NCI-H1694 treated with DMSO at 0.1 percent for 48 hours (cell line): ENCODE measurements at regions not wholly inside any gene's neighbourhood (a gene's known extent, or its start where the extent isn't known, plus 50 kb on each side); places are given as distances from the start of the nearest gene placed in this dataset.

Experiments
- DNase-seq: peaks from one replicate; lab custom pipeline; 2025; lab: John Stamatoyannopoulos, UW

DNA sequence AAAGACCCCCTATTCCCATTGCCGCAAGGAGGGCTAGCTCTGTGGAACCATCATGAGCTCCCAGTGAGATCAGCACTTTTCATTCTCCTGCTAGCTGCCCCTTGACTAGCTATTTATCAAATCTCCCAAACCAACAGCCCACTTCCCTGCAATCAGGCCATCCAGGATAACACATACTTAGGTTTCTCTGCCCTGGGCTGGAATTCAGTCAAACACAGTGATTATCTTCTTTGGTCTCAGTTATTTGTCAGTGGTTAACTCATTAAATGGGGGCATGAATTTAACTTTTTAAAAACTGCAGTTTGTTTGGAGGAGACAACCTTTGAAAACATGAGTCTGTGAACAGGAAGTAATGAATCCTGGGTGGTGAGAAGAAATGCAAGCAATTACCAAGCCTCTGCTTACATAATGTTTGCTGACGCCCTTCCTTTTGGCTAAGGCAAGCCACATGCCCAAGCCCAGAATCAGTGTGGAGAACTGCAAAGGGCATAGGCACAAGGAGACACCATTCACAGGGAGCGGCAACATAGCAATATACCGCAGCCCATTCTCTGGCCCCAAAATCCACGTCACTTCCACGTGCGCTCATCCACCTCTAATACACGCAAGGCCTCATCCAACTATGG lies 275.0 kb downstream of the DRD1 start:
- no peak for DNase-seq

DNA sequence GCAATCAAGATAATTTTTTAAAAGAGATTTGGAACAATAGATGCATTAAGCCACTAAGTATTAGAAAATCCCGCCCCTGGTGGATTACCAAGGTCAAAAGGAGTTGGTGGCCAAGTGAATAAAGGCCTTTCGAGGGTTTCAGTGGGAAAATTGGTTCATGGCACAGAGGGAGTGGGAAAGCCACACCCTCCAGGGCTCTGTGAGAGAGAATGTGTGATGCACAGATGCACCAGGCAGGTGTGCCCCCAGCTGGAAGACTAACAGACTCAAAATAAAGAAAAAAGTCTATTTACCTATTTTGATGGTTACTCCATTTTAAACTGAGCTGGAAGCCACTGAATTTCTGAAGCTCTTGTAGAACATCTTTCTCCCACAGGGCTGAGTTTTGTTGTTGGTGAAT lies 278.0 kb downstream of the DRD1 start:
- DNase-seq: no peak

DNA sequence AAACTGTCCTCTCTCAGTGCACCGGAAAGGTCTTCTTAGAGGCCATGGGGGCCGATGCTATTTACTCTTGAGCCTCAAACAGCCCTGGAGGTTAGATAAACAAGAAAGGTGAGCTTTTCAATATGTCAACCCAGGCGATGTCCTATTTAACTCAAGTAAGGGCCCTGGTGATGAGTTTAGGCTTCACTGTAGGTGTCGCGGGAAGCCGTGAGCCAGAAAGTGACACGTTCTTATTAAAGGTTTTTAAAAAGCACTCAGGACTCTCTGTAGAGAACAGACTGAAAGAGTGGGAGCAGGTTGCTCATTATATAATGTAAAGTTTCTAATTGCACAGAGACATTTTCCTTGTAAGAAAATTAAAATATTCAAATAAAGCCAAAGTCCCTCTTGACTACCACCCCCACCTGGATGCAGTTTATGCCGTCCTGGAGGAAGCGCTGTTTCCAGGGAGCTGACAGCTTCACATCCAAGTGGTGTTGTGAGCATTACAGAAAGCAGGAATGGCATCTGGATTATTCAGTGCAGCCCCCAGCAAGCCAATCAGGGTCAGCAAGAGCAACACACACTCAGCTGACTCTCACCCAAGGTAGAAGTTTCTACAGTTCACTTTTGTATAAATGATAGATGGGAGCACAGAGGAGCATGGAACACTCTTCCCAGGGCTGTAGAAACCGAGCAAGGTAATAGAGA lies 280.3 kb downstream of the DRD1 start:
- DNase-seq: no peak

DNA sequence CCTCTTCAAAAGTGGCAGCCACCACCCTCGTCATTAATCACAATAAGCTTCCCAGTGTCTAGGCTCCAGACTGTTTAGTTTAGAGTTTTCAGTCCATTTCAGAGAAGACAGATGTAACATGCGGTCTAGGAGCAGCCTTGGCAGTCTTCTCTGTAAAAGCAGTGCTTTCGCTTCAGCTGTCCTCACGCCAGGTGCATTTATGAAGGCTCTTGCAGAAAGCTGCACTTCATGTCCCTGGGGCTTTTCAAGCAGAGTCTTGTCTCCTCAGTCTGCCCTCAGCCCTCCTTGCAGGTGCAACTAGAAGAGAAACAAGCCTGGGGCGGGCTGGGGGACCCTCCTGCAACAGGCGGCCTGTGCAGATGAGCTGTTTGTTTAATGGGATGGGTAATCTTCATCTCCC lies 281.9 kb downstream of the DRD1 start:
- DNase-seq: peak; percentile 65

DNA sequence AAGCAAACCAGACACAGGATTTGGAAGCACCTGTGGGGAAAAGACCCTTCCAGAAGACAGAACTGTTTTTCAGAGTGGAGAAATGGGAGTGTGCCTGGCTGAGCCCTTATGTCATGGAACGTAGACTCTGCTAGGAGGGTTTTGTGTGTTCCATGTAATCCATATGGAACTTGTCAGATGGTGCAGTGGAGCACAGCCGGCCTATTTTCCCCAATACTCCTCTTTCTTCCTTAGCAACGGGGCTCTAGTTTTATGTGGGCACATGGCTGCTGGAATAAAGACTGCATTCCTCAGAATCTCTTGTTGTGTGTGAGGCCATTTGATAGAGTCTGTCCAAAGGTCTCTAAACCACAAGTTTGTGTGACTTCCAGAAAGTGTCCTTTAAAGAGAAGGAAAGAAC lies 284.0 kb downstream of the DRD1 start:
- peak; percentile 24 for DNase-seq

DNA sequence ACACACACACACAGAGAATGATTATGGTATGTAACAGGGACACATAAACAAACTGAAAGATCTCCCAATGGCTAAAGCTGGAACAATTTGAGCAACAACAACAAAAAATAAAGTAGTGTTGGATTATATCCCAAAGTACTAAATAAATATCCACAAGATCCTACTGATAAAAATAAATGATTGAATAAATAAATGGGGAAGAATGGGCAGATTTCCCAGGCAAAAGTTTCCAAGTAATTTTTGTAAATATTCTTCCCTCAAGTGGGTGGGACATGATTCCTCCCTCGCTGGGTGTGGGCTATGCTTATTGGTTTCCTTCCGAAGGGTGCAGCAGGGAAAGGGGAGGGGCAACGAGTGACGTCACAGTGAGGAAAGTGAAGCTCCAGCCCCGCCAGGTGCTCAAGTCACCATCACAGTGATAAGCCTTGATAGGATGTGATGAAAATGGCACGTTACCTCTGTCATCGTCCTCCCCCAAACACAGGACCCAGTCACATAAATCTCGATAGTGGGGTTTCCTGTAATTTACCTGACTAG lies 295.3 kb downstream of the DRD1 start:
- DNase-seq: no peak

DNA sequence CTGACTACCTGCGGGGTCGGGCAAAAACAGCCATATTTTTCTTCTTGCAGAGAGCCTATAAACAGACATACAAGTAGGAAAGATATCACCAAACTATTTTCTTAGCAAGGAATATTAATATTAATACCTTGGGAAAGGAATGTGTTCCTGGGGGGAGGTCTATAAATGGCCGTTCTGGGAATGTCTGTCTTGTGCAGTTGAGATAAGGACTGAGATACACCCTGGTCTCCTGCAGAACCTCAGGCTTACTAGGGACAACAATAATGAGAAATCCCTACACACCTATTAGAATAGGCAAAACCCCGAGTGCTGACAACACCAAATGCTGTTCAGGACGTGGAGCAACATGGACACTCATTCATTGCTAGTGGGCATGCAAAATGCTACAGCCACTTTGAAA lies 297.2 kb downstream of the DRD1 start:
- DNase-seq: no peak

DNA sequence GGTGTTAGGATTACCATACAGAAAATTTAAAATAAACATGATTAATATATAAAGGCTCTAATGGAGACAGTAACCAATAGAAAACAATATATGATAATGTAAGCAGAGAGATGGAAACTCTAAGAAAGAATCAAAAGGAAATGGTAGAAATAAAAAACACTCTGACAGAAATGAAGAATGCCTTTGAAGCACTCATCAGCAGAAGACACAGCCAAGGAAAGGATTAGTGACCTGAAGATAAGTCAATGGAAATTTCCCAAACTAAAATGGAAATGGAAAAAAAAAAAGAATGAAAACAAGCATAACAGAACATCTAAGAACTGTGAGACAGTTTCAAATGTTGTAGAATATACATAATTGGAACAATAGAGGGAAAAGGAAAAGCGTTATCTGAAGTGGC lies 302.6 kb downstream of the DRD1 start:
- no peak for DNase-seq

DNA sequence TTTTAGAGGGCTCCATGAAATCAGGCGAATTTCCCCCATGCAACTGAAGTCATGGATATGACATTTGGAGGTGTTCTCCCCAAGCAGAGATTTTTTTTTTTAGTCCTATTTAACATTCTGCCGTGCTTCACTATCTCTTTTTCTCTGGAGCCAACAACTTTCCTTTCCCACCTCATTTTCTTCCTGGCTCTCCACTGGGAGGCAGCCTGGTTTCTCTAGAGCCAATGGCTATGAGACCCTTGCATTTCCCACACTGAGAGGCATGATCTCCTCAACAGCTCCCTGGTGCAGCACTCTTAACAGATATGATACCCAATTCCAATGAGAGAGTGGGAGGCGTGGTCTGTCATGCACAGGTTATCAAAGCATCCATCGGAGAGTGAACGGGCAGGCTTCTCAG lies 310.8 kb downstream of the DRD1 start:
- peak; percentile 7 for DNase-seq

DNA sequence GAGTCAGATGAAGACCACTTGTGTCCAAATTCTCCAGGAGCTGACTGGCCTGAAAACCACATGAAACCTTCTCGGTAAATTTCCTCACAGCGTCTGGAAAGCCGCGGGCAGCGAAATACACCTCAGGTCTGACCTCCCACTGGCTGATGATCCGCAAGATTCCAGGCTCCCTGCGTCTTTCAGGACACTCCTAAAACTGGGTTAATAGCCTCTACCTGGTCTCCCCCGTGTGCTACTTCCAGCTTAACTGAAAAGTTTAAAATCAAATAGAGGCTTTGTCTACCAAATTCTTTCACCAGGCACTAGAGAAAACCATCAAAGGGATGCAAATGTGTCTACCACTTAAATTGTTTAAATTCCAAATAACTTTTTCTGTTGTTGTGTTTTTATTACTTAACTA lies 312.6 kb downstream of the DRD1 start:
- DNase-seq: no peak

DNA sequence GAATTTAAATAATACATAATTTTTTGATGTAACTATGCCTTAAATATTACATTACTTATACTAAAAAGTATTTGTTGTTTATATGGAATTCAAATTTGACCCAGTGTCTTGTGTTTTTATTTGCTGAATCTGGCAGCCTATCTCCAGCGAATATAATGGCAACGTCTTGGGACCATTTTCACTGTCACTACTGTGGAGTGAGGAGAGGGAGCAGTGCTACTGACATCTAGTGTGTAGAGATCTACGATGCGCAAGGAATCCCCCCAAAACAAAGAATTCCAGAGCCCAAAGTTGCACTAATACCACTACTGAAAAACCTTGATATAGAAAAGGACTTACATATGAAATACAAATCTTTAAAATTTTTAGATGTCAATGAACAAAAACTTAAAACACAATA lies 314.4 kb downstream of the DRD1 start:
- no peak for DNase-seq

DNA sequence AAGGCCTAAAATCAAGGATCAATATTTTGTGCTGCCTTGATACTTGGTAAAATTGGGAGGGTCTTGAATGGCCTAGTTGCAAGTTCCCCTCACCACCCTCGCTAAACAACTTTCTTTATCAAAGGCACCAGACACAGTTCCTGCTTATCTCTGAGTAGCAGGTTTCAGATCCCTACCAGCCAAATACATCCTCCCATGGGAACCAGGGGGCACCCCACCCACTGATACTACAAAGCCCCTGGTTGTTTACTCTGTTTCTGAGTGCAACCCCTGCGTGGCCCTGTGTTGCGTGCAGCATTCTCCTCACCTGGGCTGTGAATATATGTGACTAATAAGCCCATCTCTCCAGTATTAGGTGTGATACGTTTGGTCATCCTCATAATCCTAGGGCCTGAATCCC lies 314.9 kb downstream of the DRD1 start:
- DNase-seq: no peak

DNA sequence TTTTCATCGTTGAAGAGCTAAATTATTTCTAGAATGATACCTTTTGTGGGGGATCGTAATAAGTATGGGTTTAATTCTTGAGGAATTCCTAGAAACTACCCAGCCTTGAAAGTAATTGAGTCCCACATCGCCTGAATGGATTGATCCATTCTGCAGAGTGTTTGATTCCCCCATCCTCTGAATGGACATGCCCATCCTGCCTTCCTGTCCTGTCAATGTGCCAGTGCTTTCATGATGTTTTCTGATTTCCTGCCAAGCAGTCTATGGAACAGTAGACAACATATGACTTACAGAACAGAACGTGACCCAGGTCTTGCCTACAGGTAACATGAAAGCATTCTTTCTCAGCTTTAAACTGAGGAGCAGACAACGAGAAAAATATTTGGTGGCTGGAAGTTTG lies 319.2 kb downstream of the DRD1 start:
- no peak for DNase-seq

DNA sequence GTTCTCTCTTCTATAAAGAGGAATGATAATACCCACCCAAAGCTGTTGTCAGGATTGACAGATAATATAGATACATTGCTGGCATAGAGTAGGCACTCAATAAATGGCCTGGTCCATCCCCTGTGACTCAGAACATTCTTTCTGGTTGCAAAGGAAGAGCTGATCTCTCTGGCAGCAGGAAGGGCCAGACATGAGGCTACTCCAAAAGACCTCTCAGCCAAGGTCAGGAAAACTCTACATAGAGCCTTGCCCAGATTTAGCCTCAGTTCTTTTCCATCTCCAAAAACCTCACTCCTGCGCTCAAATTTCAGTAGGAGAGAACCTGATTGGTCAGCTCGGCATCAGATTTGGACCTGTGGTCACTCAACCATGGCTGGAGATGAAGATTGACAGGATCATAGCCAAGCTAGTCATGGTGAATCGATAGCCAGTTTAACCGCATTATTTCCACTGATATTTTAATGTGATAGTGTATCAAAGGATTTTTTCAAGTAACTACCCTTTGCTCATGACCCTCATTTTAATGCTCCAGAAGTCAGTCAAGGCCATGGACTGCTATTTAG lies 319.6 kb downstream of the DRD1 start:
- DNase-seq: no peak

DNA sequence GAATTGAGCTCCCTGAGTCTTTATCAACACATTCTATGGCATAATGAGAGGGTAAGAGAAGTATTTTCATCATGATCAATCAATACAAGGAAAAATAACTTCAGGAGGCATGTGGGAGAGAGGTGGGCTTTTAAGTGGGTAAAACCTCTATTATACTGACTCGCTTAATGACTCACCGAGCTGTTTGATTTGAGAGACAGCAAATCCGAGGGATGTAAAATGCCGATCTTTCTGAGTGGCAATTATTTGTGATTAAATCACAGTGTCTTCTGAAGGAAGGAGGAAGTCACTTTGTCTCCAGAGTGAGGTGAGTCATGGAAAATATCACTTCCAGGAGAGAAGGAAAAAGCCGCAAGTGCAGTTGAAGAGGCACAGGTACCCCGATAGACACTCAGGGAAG lies 320.4 kb downstream of the DRD1 start:
- no peak for DNase-seq

DNA sequence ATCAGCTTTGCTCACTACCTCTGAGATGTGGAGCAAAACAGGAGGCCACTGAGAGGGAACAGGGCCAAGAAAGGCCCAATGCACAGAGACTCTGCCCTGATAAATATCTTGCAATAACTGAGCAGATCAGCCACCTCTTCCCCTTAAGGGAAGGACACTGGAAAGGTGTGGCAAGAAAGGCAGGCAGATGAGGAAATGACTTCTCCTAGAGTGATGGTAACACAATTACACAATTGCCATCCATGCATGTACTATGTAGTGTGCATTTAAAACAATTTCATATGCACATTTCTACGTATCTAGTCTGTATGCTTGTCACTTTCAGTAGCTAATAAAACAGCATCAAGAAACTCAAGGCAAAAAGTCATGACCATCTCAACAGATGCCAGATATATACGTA lies 322.5 kb downstream of the DRD1 start:
- no peak for DNase-seq

DNA sequence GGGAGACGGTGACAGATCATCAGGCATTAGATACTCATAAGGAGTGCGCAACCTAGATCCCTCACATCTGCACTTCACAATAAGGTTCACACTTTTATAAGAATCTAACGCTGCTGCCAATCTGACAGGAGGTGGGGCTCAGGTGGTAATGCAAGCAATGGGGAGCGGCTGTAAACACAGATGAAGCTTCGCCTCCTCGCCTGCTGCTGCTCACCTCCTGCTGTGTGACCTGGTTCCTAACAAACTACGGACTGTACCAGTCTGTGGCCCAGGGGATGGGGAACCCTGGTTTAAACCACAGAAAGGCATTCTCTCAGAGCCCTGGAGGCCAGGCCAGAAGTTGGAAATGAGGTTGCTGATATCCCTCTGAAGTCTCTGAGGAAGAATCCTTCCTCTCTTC lies 323.6 kb downstream of the DRD1 start:
- DNase-seq: no peak

DNA sequence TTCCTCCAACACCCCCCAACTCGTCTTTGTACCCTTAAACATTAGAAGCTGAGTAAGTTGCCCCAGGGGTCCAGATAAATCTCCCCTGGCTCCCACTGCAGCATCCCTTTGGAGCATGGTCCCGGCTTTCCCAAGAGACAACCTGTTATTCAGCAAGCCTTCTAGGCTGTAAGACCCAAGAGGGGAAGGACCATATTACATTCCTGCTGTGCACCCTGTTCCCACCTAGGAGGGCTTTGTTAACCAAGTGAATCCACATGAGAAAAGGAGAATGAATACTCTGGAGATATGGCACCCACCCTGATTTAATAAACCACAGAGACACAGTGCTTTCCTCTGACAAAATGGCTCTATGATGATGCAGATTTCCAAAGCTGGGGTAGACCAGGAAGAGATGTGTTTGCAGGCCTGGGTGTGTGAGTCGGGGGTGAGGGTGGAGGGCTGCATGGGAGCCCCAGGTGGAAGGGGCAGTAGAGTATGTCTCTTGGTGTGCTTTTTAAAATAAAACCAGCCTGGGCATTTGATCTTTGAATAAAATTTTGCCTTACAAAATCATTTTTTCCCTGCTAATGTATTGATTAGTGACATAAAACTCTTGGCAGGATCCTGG lies 325.2 kb downstream of the DRD1 start:
- DNase-seq: no peak

DNA sequence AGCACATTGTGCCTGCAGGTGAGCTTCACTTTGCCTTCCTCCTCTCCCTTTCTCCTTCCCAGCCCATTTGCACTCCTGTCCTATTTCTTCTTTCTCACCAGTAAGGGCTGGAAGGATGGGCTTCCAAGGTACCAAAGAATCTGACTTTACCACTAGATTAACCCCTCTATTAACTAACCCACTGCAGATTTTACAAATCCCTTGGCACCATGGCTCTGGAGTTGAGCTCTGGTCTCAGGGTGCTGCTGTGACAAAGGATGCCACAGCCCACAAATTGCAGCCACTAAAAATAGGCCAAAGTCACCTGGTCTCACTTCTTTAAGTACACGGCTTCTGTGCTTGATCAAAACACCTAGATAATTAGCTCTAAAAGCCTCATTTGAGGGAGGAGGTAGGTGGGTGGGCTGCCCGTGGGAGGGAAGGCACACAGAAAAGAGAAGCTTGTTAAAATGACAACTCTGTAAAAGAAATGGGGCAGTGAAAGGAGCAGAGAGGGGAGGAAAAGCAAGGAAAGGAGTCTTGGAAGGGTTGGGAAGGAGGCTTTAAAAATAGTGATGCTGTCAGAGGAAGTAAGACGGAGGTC lies 327.4 kb downstream of the DRD1 start:
- no peak for DNase-seq

DNA sequence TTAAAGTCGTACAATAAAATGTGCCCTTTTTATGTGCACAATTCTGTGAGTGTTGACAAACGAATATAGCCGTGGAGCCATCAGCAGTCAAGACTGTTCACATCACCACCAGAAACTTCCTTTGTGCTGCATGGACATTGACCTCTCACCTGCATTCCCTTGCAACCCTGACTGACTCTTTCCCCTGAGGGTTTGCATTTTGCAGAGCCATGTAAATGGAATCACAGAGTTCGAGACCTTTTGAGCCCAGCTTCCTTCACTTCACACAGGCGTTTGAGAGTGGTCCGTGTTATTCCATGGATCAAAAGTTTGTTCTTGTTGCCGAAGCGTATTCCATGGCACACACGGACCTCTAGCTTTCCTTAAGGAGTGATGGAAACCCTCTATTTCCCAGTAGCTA lies 328.2 kb downstream of the DRD1 start:
- no peak for DNase-seq

DNA sequence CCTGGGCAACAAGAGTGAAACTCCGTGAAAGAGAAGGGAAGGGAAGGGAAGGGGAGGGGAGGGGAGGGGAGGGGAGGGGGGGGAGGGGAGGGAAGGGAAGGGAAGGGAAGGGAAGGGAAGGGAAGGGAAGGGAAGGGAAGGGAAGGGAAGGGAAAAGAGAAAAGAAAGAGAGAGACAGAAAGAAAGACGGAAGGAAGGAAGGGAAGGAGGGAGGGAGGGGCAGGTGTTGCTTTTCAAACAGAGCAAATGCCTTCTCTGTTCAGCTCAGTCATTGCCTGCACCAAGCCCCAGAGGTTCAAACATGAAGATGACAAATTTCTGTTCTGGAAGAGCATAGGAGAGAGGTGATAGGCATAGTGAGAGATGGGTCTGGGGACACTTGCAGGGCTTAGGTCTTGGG lies 330.0 kb downstream of the DRD1 start:
- DNase-seq: no peak

DNA sequence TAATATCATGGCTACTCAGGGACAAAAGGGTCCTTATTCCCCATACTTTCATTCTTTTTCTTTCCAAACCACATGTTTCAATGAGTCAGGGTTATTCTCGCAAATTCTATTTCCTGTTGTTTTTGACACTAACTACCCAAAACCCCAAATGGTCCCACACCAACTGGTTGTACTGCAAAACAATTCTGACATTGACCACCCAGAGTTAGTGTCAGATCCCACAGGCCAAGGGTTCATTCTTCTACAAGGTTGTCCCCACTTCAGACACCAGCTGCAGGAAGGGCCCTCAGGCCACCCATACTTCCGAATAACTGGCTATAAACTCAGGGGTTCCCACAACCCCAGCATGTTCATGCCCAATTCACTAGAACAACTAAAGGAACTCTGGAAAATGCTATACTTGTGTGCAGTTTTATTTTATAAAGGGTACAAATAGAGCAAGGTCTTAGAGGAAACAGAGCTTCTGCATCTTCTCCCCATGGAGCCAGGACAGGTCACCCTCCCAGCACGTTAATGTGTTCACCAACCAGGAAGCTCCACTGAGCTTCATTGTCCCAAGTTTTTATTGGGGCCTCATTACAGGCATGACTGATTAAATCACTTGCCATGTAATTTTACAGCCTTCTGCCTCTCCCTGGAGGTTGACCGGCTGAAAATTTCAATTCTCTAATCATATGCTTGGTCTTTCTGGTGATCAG lies 334.8 kb downstream of the DRD1 start:
- DNase-seq: no peak
